ENCODE measurements at regions not wholly inside any gene's neighbourhood (a gene's known extent, or its start where the extent isn't known, plus 50 kb on each side); places are given as distances from the start of the nearest gene placed in this dataset.

DNA sequence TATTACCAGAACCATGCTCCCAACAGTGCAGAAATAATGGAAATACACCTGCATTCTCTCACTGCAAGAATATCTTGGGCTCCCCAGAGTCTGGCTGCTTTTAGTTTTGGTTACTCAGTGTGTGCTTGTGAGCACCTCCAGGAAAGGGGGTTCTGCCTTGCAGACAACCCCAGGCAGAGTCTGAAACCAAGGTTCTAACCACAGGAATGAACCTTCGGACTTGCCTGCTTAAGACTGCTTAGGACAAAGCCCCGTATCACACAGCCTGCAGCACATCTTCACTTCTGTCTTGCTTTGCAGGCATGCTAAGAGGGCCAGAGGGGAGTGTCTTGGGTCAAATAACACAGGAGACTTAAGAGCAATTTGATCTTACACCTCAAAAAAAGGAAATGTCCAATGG is 94.8 kb upstream of the SPATA31C2 start:
- no peak overlapping the region for H3K4me3 ChIP-seq
- no peaks in the 10 kb centered on the region for H3K36me3 ChIP-seq
- no peaks in the 10 kb centered on the region for H3K27me3 ChIP-seq (replicated peaks)
- no peak overlapping the region for H3K27ac ChIP-seq
- DNase-seq (ENCODE audit: low read depth in 1 of 2, low spot score in 2 of 2), result no peak
- no peaks in the 10 kb centered on the region for H3K4me1 ChIP-seq (replicated peaks)
- no peaks in the 10 kb centered on the region for H3K9me3 ChIP-seq (replicated peaks)

DNA sequence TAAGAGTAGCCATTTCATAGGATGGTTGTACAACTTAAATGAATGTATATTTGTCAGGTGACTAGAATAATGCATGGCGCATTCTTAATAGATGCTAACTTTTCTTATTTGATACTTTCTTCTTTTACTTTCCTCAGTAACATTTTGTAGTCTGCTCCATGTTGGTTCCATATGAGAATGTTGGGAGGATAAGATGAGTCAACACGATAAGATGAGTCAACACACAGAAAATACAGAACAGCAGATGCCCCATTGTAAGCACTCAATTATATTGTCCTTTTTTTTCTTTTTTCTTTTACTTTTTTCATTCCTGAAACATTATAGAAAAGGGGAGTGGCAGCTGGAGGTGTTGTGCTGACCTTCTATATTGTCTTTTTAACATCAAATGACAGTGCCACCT is 92.3 kb upstream of the SPATA31C2 start:
- Histone ChIP-seq H3K4me3 (no peak overlapping the region), H3K36me3 (no peaks in the 10 kb centered on the region), H3K4me1 (replicated peaks) (no peaks in the 10 kb centered on the region), H3K27me3 (replicated peaks) (no peaks in the 10 kb centered on the region), H3K9me3 (replicated peaks) (no peaks in the 10 kb centered on the region), H3K27ac (no peak overlapping the region)
- no peak for DNase-seq (ENCODE audit: low read depth in 1 of 2, low spot score in 2 of 2)

DNA sequence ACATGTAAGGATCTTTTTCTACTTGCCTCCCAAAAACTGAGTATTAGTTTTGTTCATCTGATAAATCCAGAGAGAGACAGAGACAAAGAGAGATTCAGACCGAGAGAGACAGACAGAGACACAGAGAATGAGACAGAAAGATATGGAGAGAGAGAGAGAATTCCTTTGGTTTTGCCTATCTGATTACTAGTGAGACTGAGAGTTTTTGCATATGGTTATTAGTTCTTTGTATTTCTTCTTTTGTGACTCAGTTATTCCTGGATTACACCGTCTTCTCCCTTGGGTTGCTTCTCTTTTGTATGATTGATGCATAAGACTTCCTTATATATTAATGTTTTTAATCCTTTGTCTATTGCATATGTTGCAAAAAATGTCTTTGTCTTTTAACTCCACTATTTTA is 91.2 kb upstream of the SPATA31C2 start:
- Histone ChIP-seq H3K4me3 (no peak overlapping the region), H3K4me1 (replicated peaks) (no peaks in the 10 kb centered on the region), H3K36me3 (no peaks in the 10 kb centered on the region), H3K9me3 (replicated peaks) (no peaks in the 10 kb centered on the region), H3K27me3 (replicated peaks) (no peaks in the 10 kb centered on the region), H3K27ac (no peak overlapping the region)
- no peak for DNase-seq (ENCODE audit: low read depth in 1 of 2, low spot score in 2 of 2)

DNA sequence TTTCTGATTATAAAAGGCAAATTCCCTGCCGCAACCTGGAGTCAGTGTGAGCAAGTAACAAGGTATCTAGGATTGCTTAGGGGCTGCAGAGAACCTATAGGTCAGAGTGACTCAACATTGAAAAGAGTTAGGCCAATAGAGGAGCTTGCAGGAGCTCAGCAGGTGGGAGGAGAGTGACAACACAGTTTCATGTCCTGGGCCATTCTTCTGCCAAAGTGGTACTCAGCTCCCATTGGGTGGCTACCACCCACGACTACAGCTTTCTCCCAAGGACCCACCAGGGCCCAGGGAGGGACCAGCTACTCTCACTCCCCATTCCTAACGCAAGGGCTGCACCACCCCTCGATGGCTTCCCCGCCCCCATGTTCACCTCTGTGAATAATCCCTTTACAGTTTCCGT is 86.7 kb upstream of the SPATA31C2 start:
- no peaks in the 10 kb centered on the region for H3K36me3 ChIP-seq
- H3K4me3 ChIP-seq, result no peak overlapping the region
- no peak for DNase-seq (ENCODE audit: low read depth in 1 of 2, low spot score in 2 of 2)
- no peaks in the 10 kb centered on the region for H3K9me3 ChIP-seq (replicated peaks)
- H3K27ac ChIP-seq, result no peak overlapping the region
- no peaks in the 10 kb centered on the region for H3K27me3 ChIP-seq (replicated peaks)
- no peaks in the 10 kb centered on the region for H3K4me1 ChIP-seq (replicated peaks)

DNA sequence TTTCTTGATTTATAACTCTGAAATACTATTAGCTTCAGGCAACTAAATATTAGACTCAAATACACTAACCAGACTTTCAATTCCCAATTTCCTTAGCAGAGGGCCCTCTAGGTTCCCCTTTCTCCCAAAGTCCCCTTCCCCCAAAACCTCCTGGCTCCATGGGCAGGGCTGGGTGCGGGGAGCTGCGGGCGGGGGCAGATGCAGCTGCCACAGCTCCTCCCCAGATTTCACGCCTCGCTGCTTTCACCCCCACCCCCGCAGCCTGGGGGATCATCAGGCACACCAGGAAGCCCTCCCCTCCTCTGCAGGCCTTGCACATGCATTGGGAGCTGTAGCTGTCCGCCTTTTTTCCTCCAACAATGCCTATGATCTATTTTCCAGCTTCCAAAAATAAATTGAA is 82.8 kb upstream of the SPATA31C2 start:
- Histone ChIP-seq H3K4me1 (replicated peaks) (0 out of 2 replicates have a peak, but pooled peaks cover 5% of the 10 kb centered on the region), H3K27me3 (replicated peaks) (no peaks in the 10 kb centered on the region), H3K27ac (no peak overlapping the region), H3K36me3 (no peaks in the 10 kb centered on the region), H3K9me3 (replicated peaks) (no peaks in the 10 kb centered on the region), H3K4me3 (no peak overlapping the region)
- DNase-seq (ENCODE audit: low read depth in 1 of 2, low spot score in 2 of 2), result no peak

DNA sequence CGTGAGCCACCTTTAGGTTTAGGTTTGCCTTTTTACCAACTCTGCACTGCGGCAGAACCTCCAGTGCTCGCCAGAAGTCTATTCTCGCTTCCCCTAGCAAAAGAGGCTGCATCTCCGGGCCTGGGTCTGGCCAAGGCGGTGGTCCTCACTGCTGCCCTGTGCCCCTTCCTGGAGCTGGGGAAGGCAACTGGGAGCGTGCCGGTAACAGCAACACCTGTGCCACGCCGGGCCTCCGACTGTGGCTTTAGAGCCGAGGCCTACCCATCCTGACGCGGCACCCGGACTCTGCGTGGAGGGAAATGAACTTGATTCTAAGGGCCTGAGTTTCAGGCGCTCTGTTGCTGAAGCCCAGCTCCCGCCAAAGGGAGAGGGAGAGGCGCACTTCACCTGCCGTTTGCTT is 82.4 kb upstream of the SPATA31C2 start:
- no peak overlapping the region for H3K27ac ChIP-seq
- H3K4me3 ChIP-seq, result no peak overlapping the region
- DNase-seq (ENCODE audit: low read depth in 1 of 2, low spot score in 2 of 2), result no peak
- 0 out of 2 replicates have a peak, but pooled peaks cover 5% of the 10 kb centered on the region for H3K4me1 ChIP-seq (replicated peaks)
- no peaks in the 10 kb centered on the region for H3K27me3 ChIP-seq (replicated peaks)
- H3K9me3 ChIP-seq (replicated peaks), result no peaks in the 10 kb centered on the region
- no peaks in the 10 kb centered on the region for H3K36me3 ChIP-seq

DNA sequence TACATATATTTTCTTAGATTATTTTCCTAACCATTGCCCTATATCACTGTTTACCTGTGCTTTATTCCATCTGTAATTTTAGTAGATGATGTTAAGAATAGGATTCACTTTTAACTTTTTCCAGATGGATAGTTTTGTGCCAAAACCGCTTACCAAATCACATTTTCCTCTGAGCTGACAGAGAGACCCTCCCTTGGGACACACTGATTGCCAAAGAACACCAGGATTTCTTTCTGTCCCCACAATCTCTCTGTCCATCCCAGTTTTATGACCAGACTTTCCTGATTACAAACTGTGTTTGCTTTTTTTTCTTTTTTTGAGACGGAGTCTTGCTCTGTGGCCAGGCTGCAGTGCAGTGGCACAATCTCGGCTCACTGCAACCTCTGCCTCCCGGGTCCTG is 81.3 kb upstream of the SPATA31C2 start:
- H3K27ac ChIP-seq, result no peak overlapping the region
- DNase-seq (ENCODE audit: low read depth in 1 of 2, low spot score in 2 of 2), result no peak
- 0 out of 2 replicates have a peak, but pooled peaks cover 5% of the 10 kb centered on the region for H3K4me1 ChIP-seq (replicated peaks)
- H3K27me3 ChIP-seq (replicated peaks), result no peaks in the 10 kb centered on the region
- H3K4me3 ChIP-seq, result no peak overlapping the region
- no peaks in the 10 kb centered on the region for H3K36me3 ChIP-seq
- H3K9me3 ChIP-seq (replicated peaks), result no peaks in the 10 kb centered on the region

DNA sequence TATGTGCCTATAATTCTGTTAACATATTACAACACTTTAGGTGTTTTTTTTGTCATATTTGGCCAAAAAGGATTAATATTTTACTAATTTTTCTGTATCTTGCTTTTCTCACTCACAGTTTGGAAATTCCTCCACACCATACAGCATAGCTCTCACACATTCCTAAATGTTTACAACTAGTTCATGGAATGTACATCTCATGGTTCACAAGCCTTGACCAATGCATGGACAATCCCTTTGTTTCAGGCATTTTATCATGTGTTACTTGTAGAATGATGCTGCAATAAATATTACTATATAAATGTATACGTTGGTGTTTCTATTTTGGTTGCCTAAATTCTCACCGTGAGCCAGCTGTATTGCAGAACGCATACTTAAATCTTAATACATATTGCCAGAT is 80.5 kb upstream of the SPATA31C2 start:
- Histone ChIP-seq H3K4me1 (replicated peaks) (0 out of 2 replicates have a peak, but pooled peaks cover 5% of the 10 kb centered on the region), H3K27me3 (replicated peaks) (no peaks in the 10 kb centered on the region), H3K36me3 (no peaks in the 10 kb centered on the region), H3K4me3 (no peak overlapping the region), H3K27ac (no peak overlapping the region), H3K9me3 (replicated peaks) (no peaks in the 10 kb centered on the region)
- DNase-seq (ENCODE audit: low read depth in 1 of 2, low spot score in 2 of 2), result no peak

DNA sequence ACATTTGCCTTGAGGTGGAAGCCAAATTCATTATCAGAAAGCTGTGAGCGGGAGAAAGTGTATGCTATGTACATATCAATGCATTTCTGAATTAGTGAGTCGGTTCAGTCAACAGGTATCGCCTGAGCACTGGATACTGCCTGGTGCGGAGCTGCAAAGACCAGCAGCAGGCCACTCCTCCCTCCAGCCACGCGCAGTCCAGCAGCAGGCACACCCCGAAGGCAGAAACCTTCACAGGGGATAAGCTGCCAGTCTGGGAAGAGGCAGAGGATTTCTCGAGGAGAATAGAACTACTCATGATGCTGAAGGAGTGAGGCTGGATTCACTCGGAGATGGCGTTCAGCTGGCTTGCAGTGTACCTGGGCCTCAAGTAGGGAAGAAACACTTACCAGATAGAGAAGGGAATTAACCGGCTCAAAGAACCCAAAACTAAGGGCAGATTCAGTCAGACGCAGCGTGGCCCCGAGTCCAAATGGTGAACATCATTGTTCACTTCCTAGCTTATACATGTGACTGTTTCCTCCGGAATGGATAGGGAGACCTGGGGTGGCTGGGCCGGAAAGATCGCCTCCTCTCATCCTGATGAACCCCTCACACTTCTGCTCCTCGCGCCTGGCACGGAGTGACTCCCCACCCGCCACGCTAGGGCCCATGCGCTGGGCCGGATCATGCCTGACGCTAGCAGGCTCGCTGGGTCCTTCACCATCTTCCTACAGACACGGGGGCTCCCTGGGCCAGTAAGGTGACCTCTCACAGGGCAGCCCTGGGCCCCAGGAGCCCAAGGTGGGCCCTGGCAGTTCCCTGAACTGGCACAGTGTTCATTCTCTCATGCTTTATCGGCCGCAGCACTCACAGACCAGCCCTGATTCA is 78.1 kb upstream of the SPATA31C2 start:
- DNase-seq (ENCODE audit: low read depth in 1 of 2, low spot score in 2 of 2), result no peak

DNA sequence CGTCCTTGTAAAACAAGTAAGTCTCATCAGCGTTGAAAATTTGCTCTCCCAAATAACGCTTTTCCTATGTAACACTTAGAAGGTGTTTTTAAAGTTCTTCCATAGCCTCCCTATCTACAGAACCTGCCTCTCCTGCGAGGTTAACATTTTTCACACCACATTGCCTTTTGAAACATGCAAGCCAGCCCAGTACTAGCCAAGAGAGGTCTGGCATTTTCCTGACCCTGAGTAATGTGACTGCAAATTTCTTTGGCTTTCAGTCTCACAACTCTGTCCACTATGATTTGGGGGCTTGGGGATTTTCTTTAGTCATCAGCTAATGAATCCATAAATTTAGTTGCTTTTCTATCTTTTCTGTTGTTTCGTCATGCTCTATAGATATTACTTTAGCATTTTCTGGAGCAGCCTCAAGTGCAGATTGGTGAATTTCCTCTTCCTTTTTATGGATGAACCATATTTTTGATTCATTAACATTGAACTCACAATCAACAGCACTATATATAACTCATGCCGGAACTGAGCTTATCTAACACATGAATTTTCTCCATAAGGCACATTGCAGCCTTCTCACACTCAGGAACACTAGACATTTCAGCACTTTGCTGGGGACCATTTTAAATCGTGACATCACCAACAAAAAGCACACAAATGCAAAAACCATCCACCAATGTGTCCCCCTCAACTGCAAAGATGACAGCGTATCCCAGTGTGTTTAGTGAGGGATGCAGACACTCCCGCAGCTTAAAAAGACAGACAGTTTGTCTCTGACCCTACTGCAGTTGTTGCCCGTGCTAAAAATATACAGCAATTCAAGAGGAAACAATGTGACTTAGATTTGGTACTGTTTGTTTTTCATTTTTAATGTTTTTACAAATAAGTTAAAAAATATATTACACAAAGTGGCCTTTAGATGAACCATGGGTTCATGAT is 77.2 kb upstream of the SPATA31C2 start:
- H3K4me1 ChIP-seq (replicated peaks), result 0 out of 2 replicates have a peak, but pooled peaks cover 5% of the 10 kb centered on the region
- H3K4me3 ChIP-seq, result no peak overlapping the region
- no peaks in the 10 kb centered on the region for H3K9me3 ChIP-seq (replicated peaks)
- DNase-seq (ENCODE audit: low read depth in 1 of 2, low spot score in 2 of 2), result no peak
- no peaks in the 10 kb centered on the region for H3K27me3 ChIP-seq (replicated peaks)
- H3K27ac ChIP-seq, result no peak overlapping the region
- no peaks in the 10 kb centered on the region for H3K36me3 ChIP-seq

More for the DNA sequence above, 78.1 kb upstream of the SPATA31C2 start:
- Histone ChIP-seq H3K4me1 (replicated peaks) (0 out of 2 replicates have a peak, but pooled peaks cover 5% of the 10 kb centered on the region), H3K36me3 (no peaks in the 10 kb centered on the region), H3K27me3 (replicated peaks) (no peaks in the 10 kb centered on the region), H3K27ac (no peak overlapping the region), H3K9me3 (replicated peaks) (no peaks in the 10 kb centered on the region), H3K4me3 (no peak overlapping the region)

DNA sequence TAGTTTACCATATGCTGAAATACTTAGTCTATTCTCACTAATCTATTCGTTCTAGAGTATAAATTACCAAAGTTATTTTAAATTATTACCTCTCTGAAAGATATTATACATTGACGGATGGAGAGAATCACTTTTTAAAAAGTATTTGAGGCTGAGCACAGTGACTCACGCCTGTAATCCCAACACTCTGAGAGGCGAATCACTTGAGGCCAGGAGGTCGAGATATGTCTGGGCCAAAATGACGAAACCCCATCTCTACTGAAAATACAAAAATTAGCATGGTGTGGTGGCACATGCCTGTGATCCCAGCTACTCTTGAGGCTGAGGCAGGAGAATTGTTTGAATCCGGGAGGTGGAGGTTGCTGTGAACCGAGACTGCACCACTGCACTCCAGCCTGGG is 64.0 kb upstream of the SPATA31C2 start:
- H3K4me3 ChIP-seq, result no peak overlapping the region
- peaks cover 18% of the 10 kb centered on the region for H3K4me1 ChIP-seq (replicated peaks)
- no peaks in the 10 kb centered on the region for H3K27me3 ChIP-seq (replicated peaks)
- DNase-seq (ENCODE audit: low read depth in 1 of 2, low spot score in 2 of 2), result no peak
- no peaks in the 10 kb centered on the region for H3K9me3 ChIP-seq (replicated peaks)
- H3K36me3 ChIP-seq, result no peaks in the 10 kb centered on the region
- no peak overlapping the region for H3K27ac ChIP-seq

DNA sequence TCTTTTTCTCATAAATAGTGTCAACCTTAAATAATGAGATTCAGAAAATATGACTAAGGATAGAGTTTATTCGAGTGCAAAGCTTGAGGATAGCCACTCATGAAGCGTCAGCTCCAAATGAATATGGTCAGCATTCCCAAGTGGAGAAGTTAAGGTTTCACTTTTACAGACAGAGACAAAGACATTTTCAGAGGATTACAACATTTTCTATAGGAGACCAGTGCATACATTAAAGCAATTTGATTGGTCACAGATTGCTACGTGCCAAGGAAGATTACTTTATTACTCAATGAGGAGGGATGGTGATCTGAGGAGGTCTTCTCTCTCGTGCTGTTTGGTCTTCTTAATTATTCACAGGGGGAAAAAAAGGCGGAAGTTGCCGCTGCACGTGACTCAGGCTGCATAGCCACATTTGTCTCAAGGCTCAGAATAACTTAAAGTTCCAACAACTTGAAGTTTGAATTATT is 60.1 kb upstream of the SPATA31C2 start:
- Histone ChIP-seq H3K9me3 (replicated peaks) (no peaks in the 10 kb centered on the region), H3K36me3 (no peaks in the 10 kb centered on the region), H3K27me3 (replicated peaks) (no peaks in the 10 kb centered on the region), H3K4me1 (replicated peaks) (peaks cover 36% of the 10 kb centered on the region), H3K4me3 (peak overlapping the region; percentile 16), H3K27ac (peak overlapping the region; percentile 94)
- DNase-seq (ENCODE audit: low read depth in 1 of 2, low spot score in 2 of 2), result peak in 1 of 2 experiments; percentile 84

DNA sequence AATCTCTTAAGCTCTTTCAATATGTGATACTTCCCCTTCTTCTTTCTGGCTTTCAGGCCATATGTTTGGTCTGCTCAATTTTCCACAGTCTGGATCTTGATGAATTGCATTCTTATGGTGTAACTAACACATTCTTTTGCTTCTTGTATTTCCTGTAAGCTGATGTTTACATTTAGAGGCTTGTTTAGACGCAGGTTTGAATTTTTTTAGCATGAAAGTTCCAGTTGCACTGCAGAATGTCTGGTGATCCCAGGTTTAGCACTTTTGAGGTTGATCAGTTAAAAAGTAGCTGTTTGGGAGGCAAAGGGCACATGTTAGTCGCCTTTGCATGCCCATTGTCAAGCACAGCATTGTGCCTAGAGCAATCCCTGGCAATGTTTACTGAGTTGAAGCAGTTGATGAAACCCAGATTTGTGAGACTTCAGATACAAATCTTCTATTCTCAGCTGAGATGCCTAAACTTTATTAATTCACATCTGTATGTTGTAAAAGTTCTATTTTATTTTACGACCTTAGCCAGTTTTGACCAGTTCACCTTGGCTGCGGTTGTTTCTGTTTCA is 59.6 kb upstream of the SPATA31C2 start:
- Histone ChIP-seq H3K36me3 (no peaks in the 10 kb centered on the region), H3K27ac (peak overlapping the region; percentile 94), H3K4me1 (replicated peaks) (peaks cover 36% of the 10 kb centered on the region), H3K4me3 (peak overlapping the region; percentile 16; the same call in 1 of the 2 replicates), H3K27me3 (replicated peaks) (no peaks in the 10 kb centered on the region), H3K9me3 (replicated peaks) (no peaks in the 10 kb centered on the region)
- peak; percentile 75 to 92 for DNase-seq (ENCODE audit: low read depth in 1 of 2, low spot score in 2 of 2)
